H1 (cell line): ENCODE measurements at regions not wholly inside any gene's neighbourhood (a gene's known extent, or its start where the extent isn't known, plus 50 kb on each side); places are given as distances from the start of the nearest gene placed in this dataset.

Experiments used
- CTCF ChIA-PET: fragments of 300-600 bp; sonication (Branson Sonifier 250); formaldehyde crosslinking; loops from one replicate; lab custom pipeline; 2021; ENCODE audit not compliant: partially characterized antibody; lab: Charles Lee
- POLR2A ChIA-PET: fragments of 300-600 bp; sonication (Branson Sonifier 250); formaldehyde crosslinking; loops from one replicate; lab custom pipeline; 2021; ENCODE audit warnings: inconsistent platforms; ENCODE audit not compliant: partially characterized antibody; lab: Charles Lee
- DNase-seq, 2 experiments: peaks; one replicate each; pipeline versions ENCODE4 v3.0.0 to v3.0.0-alpha.2; 2010 to 2022; ENCODE audit warnings: low spot score in 2 of 2, low read depth in 1 of 2, mixed read lengths in 1 of 2
- FAIRE-seq: peaks from 2 replicates; lab custom pipeline; 2011; peaks lifted over from hg19 to GRCh38; lab: Jason Lieb, UNC
- H2AFZ ChIP-seq: 2 replicates; pipeline ENCODE4 v1.8.1; 2012; ENCODE audit warnings: low read length, inconsistent platforms
- H2AK5ac ChIP-seq: 2 replicates; pipeline ENCODE4 v1.6.1; 2013; ENCODE audit warnings: low read depth, low read length
- H2BK120ac ChIP-seq: replicated peaks from 2 replicates; pipeline ENCODE3; 2013; ENCODE audit warnings: low read depth, low read length, inconsistent platforms
- H2BK12ac ChIP-seq: 2 replicates; pipeline ENCODE4 v1.6.1; 2013; ENCODE audit warnings: low read depth, low read length
- H2BK15ac ChIP-seq: 2 replicates; pipeline ENCODE4 v1.6.1; 2013; ENCODE audit warnings: low read length
- H2BK20ac ChIP-seq: 2 replicates; pipeline ENCODE4 v1.6.1; 2013; ENCODE audit warnings: low read length
- H2BK5ac ChIP-seq: 2 replicates; pipeline ENCODE4 v1.6.1; 2013; ENCODE audit warnings: low read depth, low read length
- H3K14ac ChIP-seq: 2 replicates; pipeline ENCODE4 v1.6.1; 2013; ENCODE audit warnings: inconsistent platforms; ENCODE audit not compliant: insufficient read length
- H3K18ac ChIP-seq: 2 replicates; pipeline ENCODE4 v1.6.1; 2013; ENCODE audit warnings: low read length; ENCODE audit errors: extremely low read depth
- H3K23ac ChIP-seq: 2 replicates; pipeline ENCODE4 v1.6.1; 2013; ENCODE audit warnings: inconsistent platforms; ENCODE audit not compliant: insufficient read length
- H3K23me2 ChIP-seq: 2 replicates; pipeline ENCODE4 v1.6.1; 2013; ENCODE audit warnings: low read depth, low read length
- H3K27ac ChIP-seq: 2 replicates; pipeline ENCODE4 v1.6.1; 2011; ENCODE audit warnings: low read depth, low read length, inconsistent platforms
- H3K27me3 ChIP-seq, 4 experiments: replicated peaks in 1 of 4; 1 replicate in 1 of 4; 2 replicates in 3 of 4; pipeline versions ENCODE4 v1.6.1 to v1.8.1; 2011 to 2013; ENCODE audit warnings: low read length in 3 of 4, mild to moderate bottlenecking in 3 of 4, inconsistent platforms in 2 of 4, mixed read lengths in 2 of 4, moderate library complexity in 1 of 4; ENCODE audit not compliant: control insufficient read depth in 3 of 4, insufficient read depth in 3 of 4; ENCODE audit errors: extremely low read depth in 1 of 4
- H3K36me3 ChIP-seq, 4 experiments: 2 replicates each; pipeline versions ENCODE4 v1.6.1 to v1.8.1; 2011 to 2013; ENCODE audit warnings: mild to moderate bottlenecking in 4 of 4, low read length in 3 of 4, moderate library complexity in 2 of 4, control low read depth in 1 of 4, inconsistent platforms in 1 of 4; ENCODE audit not compliant: insufficient read depth in 4 of 4, control insufficient read depth in 2 of 4
- H3K4ac ChIP-seq: replicated peaks from 2 replicates; pipeline ENCODE3; 2013; ENCODE audit warnings: low read length, low read depth, mixed read lengths, inconsistent platforms; ENCODE audit not compliant: insufficient read length
- H3K4me1 ChIP-seq, 4 experiments: replicated peaks in 1 of 4; 1 replicate in 1 of 4; 2 replicates in 3 of 4; pipeline versions ENCODE4 v1.6.1 to v1.8.1; 2011 to 2013; ENCODE audit warnings: low read length in 3 of 4, inconsistent platforms in 2 of 4, mixed read lengths in 1 of 4; ENCODE audit not compliant: insufficient read depth in 4 of 4, control insufficient read depth in 3 of 4
- H3K4me2 ChIP-seq, 2 experiments: 2 replicates each; pipeline versions ENCODE4 v1.6.1 to v1.8.1; 2011 to 2013; ENCODE audit warnings: low read depth in 2 of 2, low read length in 2 of 2, control low read depth in 1 of 2, inconsistent platforms in 1 of 2, mild to moderate bottlenecking in 1 of 2; ENCODE audit not compliant: insufficient read depth in 1 of 2
- H3K4me3 ChIP-seq, 4 experiments: fragments of 200-600, 300-600 bp in 1 of 4; sonication (generic), shearing (Covaris generic), sonication (Bioruptor Twin) in 1 of 4; 2 replicates each; pipeline versions ENCODE4 v1.5.1 to v1.8.1; 2011 to 2016; ENCODE audit warnings: low read length in 4 of 4, low read depth in 3 of 4, control low read depth in 2 of 4, inconsistent platforms in 2 of 4, mild to moderate bottlenecking in 2 of 4, mixed read lengths in 1 of 4, moderate library complexity in 1 of 4; ENCODE audit not compliant: insufficient read depth in 2 of 4; ENCODE audit errors: extremely low read depth in 1 of 4
- H3K56ac ChIP-seq: replicated peaks from 2 replicates; pipeline ENCODE3; 2013; ENCODE audit warnings: low read depth, mild to moderate bottlenecking, mixed read lengths, low read length, inconsistent platforms; ENCODE audit not compliant: insufficient read length
- H3K79me1 ChIP-seq: 2 replicates; pipeline ENCODE4 v1.6.1; 2013; ENCODE audit warnings: low read depth, low read length, control low read depth
- H3K79me2 ChIP-seq, 2 experiments: 2 replicates each; pipeline versions ENCODE4 v1.6.1 to v1.8.1; 2012 to 2013; ENCODE audit warnings: low read length in 2 of 2, mild to moderate bottlenecking in 2 of 2, inconsistent platforms in 1 of 2; ENCODE audit not compliant: insufficient read depth in 2 of 2, control insufficient read depth in 1 of 2
- H3K9ac ChIP-seq, 4 experiments: replicated peaks in 1 of 4; 1 replicate in 1 of 4; 2 replicates in 3 of 4; pipeline versions ENCODE4 v1.6.1 to v1.8.1; 2011 to 2013; ENCODE audit warnings: low read depth in 3 of 4, low read length in 3 of 4, control low read depth in 2 of 4, mild to moderate bottlenecking in 2 of 4, moderate library complexity in 2 of 4, inconsistent platforms in 1 of 4; ENCODE audit errors: extremely low read depth in 1 of 4
- H3K9me3 ChIP-seq, 2 experiments: 2 replicates each; pipeline versions ENCODE4 v1.6.1 to v1.8.1; 2012 to 2013; ENCODE audit warnings: mild to moderate bottlenecking in 2 of 2, moderate library complexity in 2 of 2, control low read depth in 1 of 2, inconsistent platforms in 1 of 2, low read depth in 1 of 2, low read length in 1 of 2, mixed read lengths in 1 of 2; ENCODE audit not compliant: insufficient read depth in 2 of 2
- H4K20me1 ChIP-seq, 2 experiments: replicated peaks in 1 of 2; 2 replicates each; pipeline versions ENCODE3 to v1.8.1; 2011 to 2013; ENCODE audit warnings: inconsistent platforms in 2 of 2, low read length in 2 of 2, mild to moderate bottlenecking in 1 of 2; ENCODE audit not compliant: insufficient read depth in 2 of 2, control insufficient read depth in 1 of 2
- H4K5ac ChIP-seq: 2 replicates; pipeline ENCODE4 v1.6.1; 2013; ENCODE audit warnings: low read length, low read depth, mixed read lengths, inconsistent platforms; ENCODE audit not compliant: insufficient read length
- H4K8ac ChIP-seq: 2 replicates; pipeline ENCODE4 v1.8.0; 2013; ENCODE audit warnings: mild to moderate bottlenecking, moderate library complexity, low read length, inconsistent platforms; ENCODE audit not compliant: insufficient read depth; ENCODE audit errors: extremely low read depth
- H4K91ac ChIP-seq: replicated peaks from 2 replicates; pipeline ENCODE3; 2013; ENCODE audit warnings: low read length, mixed read lengths, inconsistent platforms; ENCODE audit not compliant: insufficient read length
- CHD1 ChIP-seq: IDR thresholded peaks from 2 replicates; pipeline ENCODE4 v1.6.1; 2012; ENCODE audit warnings: low read depth, low read length, improper control_type of control experiment
- SP4 ChIP-seq: IDR thresholded peaks from 2 replicates; pipeline ENCODE4 v1.6.1; 2012; ENCODE audit warnings: low read length, inconsistent platforms
- TAF7 ChIP-seq: optimal IDR thresholded peaks from 2 replicates; pipeline ENCODE3; 2011; ENCODE audit warnings: low read depth, mild to moderate bottlenecking, inconsistent platforms, low read length, moderate library complexity, borderline replicate concordance
- ZNF274 ChIP-seq: IDR thresholded peaks from 2 replicates; pipeline ENCODE4 v1.7.0; 2012; ENCODE audit warnings: low read length, borderline replicate concordance; ENCODE audit errors: extremely low read depth
- WGBS, 2 experiments: shearing (Covaris generic) in 1 of 2; methylation state at CpG; one replicate each; pipeline versions ENCODE4 v1.1.6 to v1.1.7; 2013 to 2015; ENCODE audit warnings: low lambda C conversion rate in 2 of 2, mixed read lengths in 2 of 2, inconsistent platforms in 1 of 2, low coverage in 1 of 2, missing lambda C conversion rate in 1 of 2; ENCODE audit not compliant: insufficient replicate concordance in 2 of 2, insufficient coverage in 1 of 2, insufficient read length in 1 of 2; ENCODE audit errors: extremely low coverage in 1 of 2, missing lambda C conversion rate in 1 of 2; 5-methylcytosine and 5-hydroxymethylcytosine counted together
- TF ChIP-seq, protein P1 (sequence below): IDR thresholded peaks from 2 replicates; pipeline ENCODE4 v1.6.1; 2012; ENCODE audit warnings: inconsistent platforms

DNA sequence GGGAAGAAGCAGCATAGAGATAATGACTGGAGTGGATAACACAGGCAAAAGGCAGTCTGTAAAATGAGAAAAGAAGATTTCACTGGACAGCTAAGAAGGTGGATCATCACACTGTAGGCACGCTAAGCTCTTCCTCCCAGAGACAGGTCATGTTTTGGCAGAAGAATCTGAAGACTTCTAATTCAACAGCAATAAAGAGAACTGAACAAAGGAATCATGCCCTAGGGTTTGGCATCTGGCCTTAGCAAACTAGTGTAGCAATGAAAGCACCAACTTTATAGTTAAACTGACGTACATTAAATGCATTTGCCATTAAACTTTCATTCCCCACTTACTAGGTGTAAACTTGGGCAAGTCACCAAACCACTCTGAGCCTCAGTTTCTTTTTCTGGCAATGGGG, 84.4 kb upstream of the SEM1 start:
- CTCF ChIA-PET = no interaction called here
- no peak overlapping the region for H3K56ac ChIP-seq
- H3K79me1 ChIP-seq = no peaks in the 10 kb centered on the region
- no peak overlapping the region for H2AFZ ChIP-seq
- 88% methylated on average over 2 of the region's 2 CpGs; no CpG with 5 or more reads in 1 of the 2 experiments for WGBS, 2 experiments
- no peak overlapping the region for H3K18ac ChIP-seq
- no peak overlapping the region for H3K27ac ChIP-seq
- no peak overlapping the region for H3K14ac ChIP-seq
- FAIRE-seq (no peak), DNase-seq (no peak)
- no peak overlapping the region for H2BK20ac ChIP-seq
- no peaks in the 10 kb centered on the region for H3K79me2 ChIP-seq
- H3K4me1 ChIP-seq = peaks cover 0 to 1% (median 0%) of the 10 kb centered on the region in 4 experiments; a peak in 1 of 7 replicates
- no peak overlapping the region for H3K9ac ChIP-seq
- H2BK120ac ChIP-seq = no peak overlapping the region
- H4K91ac ChIP-seq = no peak overlapping the region
- no peaks in the 10 kb centered on the region for H3K9me3 ChIP-seq
- H2BK12ac ChIP-seq = no peak overlapping the region
- POLR2A ChIA-PET = no interaction called here
- no peak overlapping the region for H2BK15ac ChIP-seq
- TF ChIP-seq CHD1 = no peak
- TF ChIP-seq, protein P1, sequence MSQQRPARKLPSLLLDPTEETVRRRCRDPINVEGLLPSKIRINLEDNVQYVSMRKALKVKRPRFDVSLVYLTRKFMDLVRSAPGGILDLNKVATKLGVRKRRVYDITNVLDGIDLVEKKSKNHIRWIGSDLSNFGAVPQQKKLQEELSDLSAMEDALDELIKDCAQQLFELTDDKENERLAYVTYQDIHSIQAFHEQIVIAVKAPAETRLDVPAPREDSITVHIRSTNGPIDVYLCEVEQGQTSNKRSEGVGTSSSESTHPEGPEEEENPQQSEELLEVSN = no peak
- TF ChIP-seq SP4 = no peak
- TF ChIP-seq ZNF274 = no peak
- TF ChIP-seq TAF7 = no peak
- H2AK5ac ChIP-seq = no peak overlapping the region
- no peak overlapping the region for H3K4ac ChIP-seq
- no peak overlapping the region for H3K4me2 ChIP-seq
- no peak overlapping the region for H4K8ac ChIP-seq
- no peak overlapping the region for H4K5ac ChIP-seq
- no peak overlapping the region for H2BK5ac ChIP-seq
- H3K27me3 ChIP-seq = no peaks in the 10 kb centered on the region
- no peak overlapping the region for H3K23ac ChIP-seq
- no peaks in the 10 kb centered on the region for H4K20me1 ChIP-seq
- no peaks in the 10 kb centered on the region for H3K23me2 ChIP-seq
- H3K36me3 ChIP-seq = no peaks in the 10 kb centered on the region
- no peak overlapping the region for H3K4me3 ChIP-seq
